ENCODE measurements at regions not wholly inside any gene's neighbourhood (a gene's known extent, or its start where the extent isn't known, plus 50 kb on each side); places are given as distances from the start of the nearest gene placed in this dataset.

- TF ChIP-seq CTCF (IDR thresholded peaks at IDR 0.05): no peak
- no peak for TF ChIP-seq POLR2A (IDR thresholded peaks at IDR 0.05)
Observed at GRCh38 chr3:88677298-88677697, 430.1 kb upstream of the EPHA3 start.
